PFSK-1 (cell line): ENCODE measurements at regions not wholly inside any gene's neighbourhood (a gene's known extent, or its start where the extent isn't known, plus 50 kb on each side); places are given as distances from the start of the nearest gene placed in this dataset.

Experiments used
- POLR2AphosphoS5 ChIP-seq: IDR thresholded peaks from 2 replicates; pipeline ENCODE4 v1.6.1; 2012; ENCODE audit warnings: low read depth, mild to moderate bottlenecking, control low read depth, low read length, moderate library complexity
- TAF1 ChIP-seq: IDR thresholded peaks from 2 replicates; pipeline ENCODE4 v1.6.1; 2012; ENCODE audit warnings: low read length, control low read depth, borderline replicate concordance; ENCODE audit not compliant: insufficient read depth
- TF ChIP-seq, protein P1 (sequence below), 2 experiments: IDR thresholded peaks; 2 replicates each; pipeline versions ENCODE4 v1.6.1 to v1.8.0; 2011 to 2012; ENCODE audit warnings: low read depth in 2 of 2, low read length in 2 of 2, control low read depth in 1 of 2, inconsistent platforms in 1 of 2, mild to moderate bottlenecking in 1 of 2, moderate library complexity in 1 of 2; ENCODE audit not compliant: insufficient read depth in 1 of 2

GRCh38 chr5:12177851-12178250, 273.6 kb upstream of the CTNND2 start:
- TF ChIP-seq TAF1 (no peak), POLR2AphosphoS5 (no peak)
- TF ChIP-seq, protein P1, sequence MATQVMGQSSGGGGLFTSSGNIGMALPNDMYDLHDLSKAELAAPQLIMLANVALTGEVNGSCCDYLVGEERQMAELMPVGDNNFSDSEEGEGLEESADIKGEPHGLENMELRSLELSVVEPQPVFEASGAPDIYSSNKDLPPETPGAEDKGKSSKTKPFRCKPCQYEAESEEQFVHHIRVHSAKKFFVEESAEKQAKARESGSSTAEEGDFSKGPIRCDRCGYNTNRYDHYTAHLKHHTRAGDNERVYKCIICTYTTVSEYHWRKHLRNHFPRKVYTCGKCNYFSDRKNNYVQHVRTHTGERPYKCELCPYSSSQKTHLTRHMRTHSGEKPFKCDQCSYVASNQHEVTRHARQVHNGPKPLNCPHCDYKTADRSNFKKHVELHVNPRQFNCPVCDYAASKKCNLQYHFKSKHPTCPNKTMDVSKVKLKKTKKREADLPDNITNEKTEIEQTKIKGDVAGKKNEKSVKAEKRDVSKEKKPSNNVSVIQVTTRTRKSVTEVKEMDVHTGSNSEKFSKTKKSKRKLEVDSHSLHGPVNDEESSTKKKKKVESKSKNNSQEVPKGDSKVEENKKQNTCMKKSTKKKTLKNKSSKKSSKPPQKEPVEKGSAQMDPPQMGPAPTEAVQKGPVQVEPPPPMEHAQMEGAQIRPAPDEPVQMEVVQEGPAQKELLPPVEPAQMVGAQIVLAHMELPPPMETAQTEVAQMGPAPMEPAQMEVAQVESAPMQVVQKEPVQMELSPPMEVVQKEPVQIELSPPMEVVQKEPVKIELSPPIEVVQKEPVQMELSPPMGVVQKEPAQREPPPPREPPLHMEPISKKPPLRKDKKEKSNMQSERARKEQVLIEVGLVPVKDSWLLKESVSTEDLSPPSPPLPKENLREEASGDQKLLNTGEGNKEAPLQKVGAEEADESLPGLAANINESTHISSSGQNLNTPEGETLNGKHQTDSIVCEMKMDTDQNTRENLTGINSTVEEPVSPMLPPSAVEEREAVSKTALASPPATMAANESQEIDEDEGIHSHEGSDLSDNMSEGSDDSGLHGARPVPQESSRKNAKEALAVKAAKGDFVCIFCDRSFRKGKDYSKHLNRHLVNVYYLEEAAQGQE (IDR thresholded peaks at IDR 0.05; ENCODE audit: insufficient read depth in 1 of 2, low read depth in 2 of 2, low read length in 2 of 2): no peak
